Prostate gland (tissue), 2 donors: ENCODE measurements at regions not wholly inside any gene's neighbourhood (a gene's known extent, or its start where the extent isn't known, plus 50 kb on each side); places are given as distances from the start of the nearest gene placed in this dataset.

Source experiments
- CTCF ChIP-seq, 4 experiments: fragments of 200-600 bp in 2 of 4; fragments of 450-650 bp in 2 of 4; sonication (generic) in 2 of 4; IDR thresholded peaks; 1 replicate in 3 of 4; 2 replicates in 1 of 4; pipeline ENCODE4 v1.5.1; 2016 to 2019; ENCODE audit warnings: antibody characterized with exemption in 4 of 4, mild to moderate bottlenecking in 2 of 4, moderate library complexity in 2 of 4
- POLR2A ChIP-seq: fragments of 450-650 bp; IDR thresholded peaks from one replicate; pipeline ENCODE4 v1.6.1; 2016; ENCODE audit warnings: antibody characterized with exemption, mild to moderate bottlenecking

GRCh38 chr16:73204359-73205152 is 156.6 kb upstream of the ZFHX3 start:
- TF ChIP-seq CTCF (IDR thresholded peaks at IDR 0.05) (no peak), POLR2A (no peak)
